ENCODE measurements at regions not wholly inside any gene's neighbourhood (a gene's known extent, or its start where the extent isn't known, plus 50 kb on each side); places are given as distances from the start of the nearest gene placed in this dataset.

DNA sequence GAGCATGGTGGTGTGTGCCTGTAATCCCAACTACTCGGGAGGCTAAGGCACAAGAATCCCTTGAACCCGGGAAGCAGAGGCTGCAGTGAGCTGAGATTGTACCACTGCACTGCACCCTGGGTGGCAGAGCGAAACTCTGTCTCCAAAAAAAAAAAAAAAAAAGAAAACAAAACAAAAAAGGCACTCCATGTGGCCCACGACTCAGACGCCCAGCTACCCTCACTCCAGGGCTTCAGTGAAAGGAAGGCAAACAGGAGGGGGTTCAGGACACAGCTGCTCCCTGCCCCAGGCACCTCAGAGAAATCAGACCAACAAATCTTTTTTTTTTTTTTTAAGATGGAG is 91.7 kb downstream of the LITAF start:
- no peak for DNase-seq (ENCODE audit: low spot score)
- WGBS, result 87% methylated on average over 5 of the region's 5 CpGs
- Histone ChIP-seq H3K4me1 (ENCODE audit: control insufficient read depth in 4 of 4, insufficient read depth in 4 of 4, low read length in 3 of 4) (peaks cover 11 to 19% (median 14%) of the 10 kb centered on the region in 4 donors), H3K27ac (ENCODE audit: low read depth in 1 of 2, low read length in 2 of 2) (peak overlapping the region; percentile 49 to 72), H3K27me3 (ENCODE audit: control insufficient read depth in 4 of 4, insufficient read depth in 4 of 4, low read length in 3 of 4) (no peaks in the 10 kb centered on the region), H3K36me3 (ENCODE audit: control insufficient read depth in 4 of 4, insufficient read depth in 3 of 4, low read depth in 1 of 4, low read length in 3 of 4) (no peaks in the 10 kb centered on the region), H3K9me3 (ENCODE audit: control insufficient read depth in 4 of 4, low read length in 3 of 4) (no peaks in the 10 kb centered on the region), H3K9ac (ENCODE audit: low read depth in 1 of 2, low read length in 2 of 2) (no peak overlapping the region), H3K4me3 (ENCODE audit: low read depth in 1 of 3, low read length in 3 of 3) (no peak overlapping the region)
- no peak for TF ChIP-seq SP1 (IDR thresholded peaks at IDR 0.05)
- TF ChIP-seq, protein P1, sequence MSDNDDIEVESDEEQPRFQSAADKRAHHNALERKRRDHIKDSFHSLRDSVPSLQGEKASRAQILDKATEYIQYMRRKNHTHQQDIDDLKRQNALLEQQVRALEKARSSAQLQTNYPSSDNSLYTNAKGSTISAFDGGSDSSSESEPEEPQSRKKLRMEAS (IDR thresholded peaks at IDR 0.05), result no peak
- TF ChIP-seq, protein P2, sequence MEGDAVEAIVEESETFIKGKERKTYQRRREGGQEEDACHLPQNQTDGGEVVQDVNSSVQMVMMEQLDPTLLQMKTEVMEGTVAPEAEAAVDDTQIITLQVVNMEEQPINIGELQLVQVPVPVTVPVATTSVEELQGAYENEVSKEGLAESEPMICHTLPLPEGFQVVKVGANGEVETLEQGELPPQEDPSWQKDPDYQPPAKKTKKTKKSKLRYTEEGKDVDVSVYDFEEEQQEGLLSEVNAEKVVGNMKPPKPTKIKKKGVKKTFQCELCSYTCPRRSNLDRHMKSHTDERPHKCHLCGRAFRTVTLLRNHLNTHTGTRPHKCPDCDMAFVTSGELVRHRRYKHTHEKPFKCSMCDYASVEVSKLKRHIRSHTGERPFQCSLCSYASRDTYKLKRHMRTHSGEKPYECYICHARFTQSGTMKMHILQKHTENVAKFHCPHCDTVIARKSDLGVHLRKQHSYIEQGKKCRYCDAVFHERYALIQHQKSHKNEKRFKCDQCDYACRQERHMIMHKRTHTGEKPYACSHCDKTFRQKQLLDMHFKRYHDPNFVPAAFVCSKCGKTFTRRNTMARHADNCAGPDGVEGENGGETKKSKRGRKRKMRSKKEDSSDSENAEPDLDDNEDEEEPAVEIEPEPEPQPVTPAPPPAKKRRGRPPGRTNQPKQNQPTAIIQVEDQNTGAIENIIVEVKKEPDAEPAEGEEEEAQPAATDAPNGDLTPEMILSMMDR (IDR thresholded peaks at IDR 0.05; ENCODE audit: low read depth, low read length, missing input control), result no peak
- TF ChIP-seq NR2F2 (IDR thresholded peaks at IDR 0.05), result no peak
- TF ChIP-seq JUND (IDR thresholded peaks at IDR 0.05), result no peak
- TF ChIP-seq ZBTB33 (IDR thresholded peaks at IDR 0.05), result no peak
- no peak for TF ChIP-seq GABPA (IDR thresholded peaks at IDR 0.05 in 1 of 2, conservative IDR thresholded peaks at IDR 0.05 in 1 of 2)
- TF ChIP-seq ATF3 (IDR thresholded peaks at IDR 0.05), result no peak
- no peak for TF ChIP-seq RXRA (IDR thresholded peaks at IDR 0.05)
- TF ChIP-seq TAF1 (conservative IDR thresholded peaks at IDR 0.05), result no peak
- no peak for TF ChIP-seq RAD21 (IDR thresholded peaks at IDR 0.05)
- TF ChIP-seq FOXA1 (IDR thresholded peaks at IDR 0.05), result no peak
- no peak for TF ChIP-seq EGR1 (IDR thresholded peaks at IDR 0.05; ENCODE audit: low read depth in 2 of 2)
- no peak for TF ChIP-seq FOXA2 (IDR thresholded peaks at IDR 0.05)
- TF ChIP-seq, protein P3, sequence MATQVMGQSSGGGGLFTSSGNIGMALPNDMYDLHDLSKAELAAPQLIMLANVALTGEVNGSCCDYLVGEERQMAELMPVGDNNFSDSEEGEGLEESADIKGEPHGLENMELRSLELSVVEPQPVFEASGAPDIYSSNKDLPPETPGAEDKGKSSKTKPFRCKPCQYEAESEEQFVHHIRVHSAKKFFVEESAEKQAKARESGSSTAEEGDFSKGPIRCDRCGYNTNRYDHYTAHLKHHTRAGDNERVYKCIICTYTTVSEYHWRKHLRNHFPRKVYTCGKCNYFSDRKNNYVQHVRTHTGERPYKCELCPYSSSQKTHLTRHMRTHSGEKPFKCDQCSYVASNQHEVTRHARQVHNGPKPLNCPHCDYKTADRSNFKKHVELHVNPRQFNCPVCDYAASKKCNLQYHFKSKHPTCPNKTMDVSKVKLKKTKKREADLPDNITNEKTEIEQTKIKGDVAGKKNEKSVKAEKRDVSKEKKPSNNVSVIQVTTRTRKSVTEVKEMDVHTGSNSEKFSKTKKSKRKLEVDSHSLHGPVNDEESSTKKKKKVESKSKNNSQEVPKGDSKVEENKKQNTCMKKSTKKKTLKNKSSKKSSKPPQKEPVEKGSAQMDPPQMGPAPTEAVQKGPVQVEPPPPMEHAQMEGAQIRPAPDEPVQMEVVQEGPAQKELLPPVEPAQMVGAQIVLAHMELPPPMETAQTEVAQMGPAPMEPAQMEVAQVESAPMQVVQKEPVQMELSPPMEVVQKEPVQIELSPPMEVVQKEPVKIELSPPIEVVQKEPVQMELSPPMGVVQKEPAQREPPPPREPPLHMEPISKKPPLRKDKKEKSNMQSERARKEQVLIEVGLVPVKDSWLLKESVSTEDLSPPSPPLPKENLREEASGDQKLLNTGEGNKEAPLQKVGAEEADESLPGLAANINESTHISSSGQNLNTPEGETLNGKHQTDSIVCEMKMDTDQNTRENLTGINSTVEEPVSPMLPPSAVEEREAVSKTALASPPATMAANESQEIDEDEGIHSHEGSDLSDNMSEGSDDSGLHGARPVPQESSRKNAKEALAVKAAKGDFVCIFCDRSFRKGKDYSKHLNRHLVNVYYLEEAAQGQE (IDR thresholded peaks at IDR 0.05), result no peak
- TF ChIP-seq HNF4G (IDR thresholded peaks at IDR 0.05), result no peak
- TF ChIP-seq HNF4A (conservative IDR thresholded peaks at IDR 0.05), result no peak

All from liver (tissue), 8 donors.